ENCODE measurements at regions not wholly inside any gene's neighbourhood (a gene's known extent, or its start where the extent isn't known, plus 50 kb on each side); places are given as distances from the start of the nearest gene placed in this dataset.

- H3K27me3 Mint-ChIP-seq (ENCODE audit: insufficient read depth, unreplicated experiment), result peaks cover 13% of the 10 kb centered on the region
- no peaks in the 10 kb centered on the region for H3K36me3 Mint-ChIP-seq (ENCODE audit: insufficient read depth, unreplicated experiment)
- Histone ChIP-seq H3K27me3 (replicated peaks; ENCODE audit: control insufficient read depth, insufficient read depth, low read length) (no peaks in the 10 kb centered on the region), H3K36me3 (ENCODE audit: control insufficient read depth, insufficient read depth, low read length) (no peaks in the 10 kb centered on the region), H3K4me3 (ENCODE audit: low read depth, low read length) (no peak overlapping the region), H3K4me1 (no peaks in the 10 kb centered on the region), H3K9me3 (no peaks in the 10 kb centered on the region)
- H3K9me3 Mint-ChIP-seq (ENCODE audit: unreplicated experiment), result no peaks in the 10 kb centered on the region
- no peak overlapping the region for H3K4me3 Mint-ChIP-seq (ENCODE audit: unreplicated experiment)
- BruUV-seq (replicated peaks), result no TSS peak
- no peak for TF ChIP-seq CTCF (IDR thresholded peaks at IDR 0.05; ENCODE audit: insufficient read depth in 1 of 2, low read depth in 1 of 2, low read length in 1 of 2, severe bottlenecking in 1 of 2, unreplicated experiment in 1 of 2)
- no peak for DNase-seq
- no peak overlapping the region for H3K27ac Mint-ChIP-seq (ENCODE audit: unreplicated experiment)
- CTCF ChIA-PET, result no interaction called here
- intact Hi-C loops (cut with micrococcal nuclease; ENCODE audit: unreplicated experiment), result no loop called here
- POLR2A ChIA-PET, result no interaction called here
- peaks cover 6% of the 10 kb centered on the region for H3K4me1 Mint-ChIP-seq (ENCODE audit: low read depth, unreplicated experiment)
Measured at GRCh38 chr6:90415178-90415577, 118.5 kb upstream of the BACH2 start.

- H3K36me3 Mint-ChIP-seq (ENCODE audit: insufficient read depth, unreplicated experiment), result no peaks in the 10 kb centered on the region
- CTCF ChIA-PET, result no interaction called here
Measured at GRCh38 chr6:90414352-90414751, 117.7 kb upstream of the BACH2 start.

DNA sequence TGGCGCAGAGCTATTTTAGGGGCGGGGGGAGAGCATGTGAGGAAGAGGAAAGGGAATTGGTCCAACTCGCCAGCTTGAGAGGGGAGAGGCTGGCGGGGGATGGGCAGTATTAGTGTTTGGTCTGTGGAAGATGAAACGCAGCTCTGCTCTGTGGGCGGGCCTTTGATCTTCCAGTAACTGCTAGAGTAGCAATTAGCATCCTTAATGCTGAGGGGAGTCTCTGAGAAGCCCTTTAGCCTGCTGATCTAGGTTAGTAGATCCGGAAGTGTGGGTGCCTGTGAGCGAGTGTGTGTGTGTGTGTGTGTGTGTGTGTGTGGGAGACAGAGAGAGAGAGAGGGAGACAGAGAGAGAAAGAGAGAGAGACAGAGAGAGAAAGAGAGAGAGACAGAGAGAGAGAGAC lies 117.2 kb upstream of the BACH2 start:
- POLR2A ChIA-PET, result no interaction called here
- intact Hi-C loops (cut with micrococcal nuclease; ENCODE audit: unreplicated experiment), result no loop called here
- CTCF ChIA-PET, result no interaction called here
- H3K9me3 ChIP-seq, result no peaks in the 10 kb centered on the region
- Mint-ChIP-seq H3K27me3 (ENCODE audit: insufficient read depth, unreplicated experiment) (peaks cover 6% of the 10 kb centered on the region), H3K36me3 (ENCODE audit: insufficient read depth, unreplicated experiment) (no peaks in the 10 kb centered on the region), H3K27ac (ENCODE audit: unreplicated experiment) (no peak overlapping the region), H3K4me3 (ENCODE audit: unreplicated experiment) (no peak overlapping the region), H3K9me3 (ENCODE audit: unreplicated experiment) (no peaks in the 10 kb centered on the region), H3K4me1 (ENCODE audit: low read depth, unreplicated experiment) (peaks cover 6% of the 10 kb centered on the region)
- no TSS peak for BruUV-seq (replicated peaks)
- DNase-seq, result no peak
- no peaks in the 10 kb centered on the region for H3K4me1 ChIP-seq
- no peak overlapping the region for H3K4me3 ChIP-seq (ENCODE audit: low read depth, low read length)
- no peaks in the 10 kb centered on the region for H3K27me3 ChIP-seq (replicated peaks; ENCODE audit: control insufficient read depth, insufficient read depth, low read length)
- H3K36me3 ChIP-seq (ENCODE audit: control insufficient read depth, insufficient read depth, low read length), result no peaks in the 10 kb centered on the region
- no peak for TF ChIP-seq CTCF (IDR thresholded peaks at IDR 0.05; ENCODE audit: insufficient read depth in 1 of 2, low read depth in 1 of 2, low read length in 1 of 2, severe bottlenecking in 1 of 2, unreplicated experiment in 1 of 2)

More at GRCh38 chr6:90414352-90414751, 117.7 kb upstream of the BACH2 start:
- TF ChIP-seq CTCF (IDR thresholded peaks at IDR 0.05; ENCODE audit: insufficient read depth in 1 of 2, low read depth in 1 of 2, low read length in 1 of 2, severe bottlenecking in 1 of 2, unreplicated experiment in 1 of 2), result no peak
- Histone ChIP-seq H3K4me1 (no peaks in the 10 kb centered on the region), H3K9me3 (no peaks in the 10 kb centered on the region), H3K27me3 (replicated peaks; ENCODE audit: control insufficient read depth, insufficient read depth, low read length) (no peaks in the 10 kb centered on the region), H3K4me3 (ENCODE audit: low read depth, low read length) (no peak overlapping the region), H3K36me3 (ENCODE audit: control insufficient read depth, insufficient read depth, low read length) (no peaks in the 10 kb centered on the region)
- DNase-seq, result no peak
- Mint-ChIP-seq H3K27ac (ENCODE audit: unreplicated experiment) (no peak overlapping the region), H3K9me3 (ENCODE audit: unreplicated experiment) (no peaks in the 10 kb centered on the region), H3K27me3 (ENCODE audit: insufficient read depth, unreplicated experiment) (peaks cover 7% of the 10 kb centered on the region), H3K4me1 (ENCODE audit: low read depth, unreplicated experiment) (peaks cover 6% of the 10 kb centered on the region), H3K4me3 (ENCODE audit: unreplicated experiment) (no peak overlapping the region)
- POLR2A ChIA-PET, result no interaction called here
- BruUV-seq (replicated peaks), result no TSS peak
- intact Hi-C loops (cut with micrococcal nuclease; ENCODE audit: unreplicated experiment), result no loop called here

All from Caco-2 (cell line).